A673 (cell line): ENCODE measurements at regions not wholly inside any gene's neighbourhood (a gene's known extent, or its start where the extent isn't known, plus 50 kb on each side); places are given as distances from the start of the nearest gene placed in this dataset.

Experiments used
- CTCF ChIP-seq: fragments of 300-800, 200-600 bp; sonication (generic); conservative IDR thresholded peaks from 2 replicates; pipeline ENCODE4 v1.5.1; 2017; ENCODE audit warnings: low read depth, mild to moderate bottlenecking, antibody characterized with exemption, low read length, moderate library complexity, mixed read lengths
- EZH2 ChIP-seq: fragments of 200-600 bp; sonication (generic); IDR thresholded peaks from 2 replicates; pipeline ENCODE4 v1.6.1; 2017; ENCODE audit warnings: borderline replicate concordance, low read depth, mild to moderate bottlenecking, mixed read lengths, antibody characterized with exemption, low read length; ENCODE audit not compliant: poor library complexity, severe bottlenecking

GRCh38 chr12:19039515-19039914, 90.0 kb upstream of the PLEKHA5 start:
- TF ChIP-seq CTCF (no peak), EZH2 (no peak)
